SH-SY5Y (cell line): ENCODE measurements at regions not wholly inside any gene's neighbourhood (a gene's known extent, or its start where the extent isn't known, plus 50 kb on each side); places are given as distances from the start of the nearest gene placed in this dataset.

Experiments
- GATA2 ChIP-seq: IDR thresholded peaks from 2 replicates; pipeline ENCODE4 v1.6.1; 2011; ENCODE audit warnings: mild to moderate bottlenecking, low read depth, low read length
- GATA3 ChIP-seq: IDR thresholded peaks from 2 replicates; pipeline ENCODE4 v1.6.1; 2011; ENCODE audit warnings: low read depth, mild to moderate bottlenecking, low read length, moderate library complexity

DNA sequence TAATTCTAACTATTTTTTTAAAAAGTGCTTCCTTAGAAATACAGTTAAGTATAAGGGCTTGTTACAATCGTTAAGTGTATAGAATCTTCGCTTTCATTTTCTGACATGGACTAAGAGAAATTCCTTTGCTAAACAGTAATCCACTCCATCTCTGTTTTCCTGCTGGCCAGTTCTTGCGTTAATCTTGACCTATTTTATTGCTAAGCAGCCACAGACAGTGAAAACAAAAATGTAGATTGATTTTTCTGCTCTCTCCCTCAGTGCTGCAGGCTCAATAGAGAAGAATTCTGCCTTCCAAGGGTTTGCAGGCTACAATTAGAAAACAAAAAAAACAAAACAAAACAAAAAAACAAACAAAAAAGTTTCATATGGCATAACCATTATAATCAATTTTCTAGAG lies 310.4 kb upstream of the ADARB2 start:
- no peak for TF ChIP-seq GATA3
- no peak for TF ChIP-seq GATA2
